Heart left ventricle (tissue), 13 donors: ENCODE measurements at regions not wholly inside any gene's neighbourhood (a gene's known extent, or its start where the extent isn't known, plus 50 kb on each side); places are given as distances from the start of the nearest gene placed in this dataset.

ENCODE experiments used
- CTCF ChIP-seq, 12 donors: fragments of 200-600 bp; sonication (generic) in 4 of 12; IDR thresholded peaks; one replicate each; pipeline versions ENCODE4 v1.5.0 to v1.8.0; 2018 to 2022; ENCODE audit warnings: antibody characterized with exemption in 12 of 12, mild to moderate bottlenecking in 5 of 12
- POLR2A ChIP-seq, 2 donors: fragments of 450-650 bp; IDR thresholded peaks; one replicate each; pipeline ENCODE4 v1.6.1; 2017; ENCODE audit warnings: antibody characterized with exemption in 2 of 2, mild to moderate bottlenecking in 2 of 2, moderate library complexity in 2 of 2
- donor health status: ischemic (EF 13 %, LVEDD 7.1; RV severe dilation, severe dysfunction).
- donor health status: DM: no; HTN: yes; CAD: no.
- donor health status: DM: no; HTN: no; CAD: no.
- donor health status: ischemic (EF 25% LVEDD 6.9; RV normal size, moderate dysfunction).
- donor health status: ischemic (EF 25% LVEDD 5.7; RV mildly dilated, moderate dysfunction).
- donor health status: ischemic (EF 35%, LVEDD 5.7; RV mildly dilated, moderate dysfunction).
- donor health status: nonischemic (EF 11% LVEDD 7.7; RV severe dilation, severe dysfunction).
- donor health status: DM: yes; HTN: yes; CAD: no.
- donor health status: PGD.
- donor health status: ischemic (EF 29% LVEDD 5.4; RV normal size, mild dysfunction).
- donor health status: nonischemic (EF 23%, LVEDD 6.1; RV moderate dilation, normal function).

DNA sequence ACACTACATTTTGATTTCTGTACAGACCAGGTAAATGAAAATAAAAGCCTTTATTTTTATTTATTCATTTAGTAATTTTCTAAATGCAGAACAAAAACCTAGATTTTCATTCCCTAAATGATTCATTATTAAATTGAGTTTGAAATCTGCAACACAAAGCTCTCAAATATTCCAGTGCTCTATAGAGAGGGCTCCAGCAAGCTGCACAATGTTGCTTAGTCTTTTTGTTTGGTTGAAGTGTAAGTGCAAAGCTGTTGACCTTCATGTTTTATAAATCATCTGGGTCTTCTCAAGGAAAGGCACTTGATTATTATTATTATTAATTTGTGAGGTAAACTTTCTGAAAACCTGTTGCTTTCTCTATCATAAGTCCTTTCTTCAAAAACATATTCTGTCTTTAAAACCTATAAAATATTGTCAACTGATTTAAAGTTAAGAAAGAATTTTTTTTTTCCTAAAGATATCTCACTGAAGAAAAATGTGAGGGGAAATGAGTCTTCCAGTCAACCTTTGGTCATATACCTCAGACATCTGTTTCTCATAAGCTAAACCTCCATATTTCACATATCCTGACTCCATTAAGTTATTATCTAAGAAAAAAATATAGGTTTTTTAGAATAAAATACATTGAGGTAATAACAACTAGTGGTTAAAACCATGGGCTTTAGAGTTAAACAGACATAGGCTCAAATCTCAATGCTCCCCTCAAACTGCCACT, 100.7 kb downstream of the ZIC4 start:
- no peak for TF ChIP-seq CTCF (IDR thresholded peaks at IDR 0.05)
- TF ChIP-seq POLR2A (IDR thresholded peaks at IDR 0.05), result no peak
